Spleen (tissue), 11 donors: ENCODE measurements at regions not wholly inside any gene's neighbourhood (a gene's known extent, or its start where the extent isn't known, plus 50 kb on each side); places are given as distances from the start of the nearest gene placed in this dataset.

ENCODE experiments used
- DNase-seq: peaks from one replicate; pipeline ENCODE4 v3.0.0-alpha.2; 2020
- H3K27ac ChIP-seq, 8 donors: fragments of 200-600 bp; sonication (generic) in 7 of 8; 1 replicate in 4 of 8; 2 replicates in 4 of 8; pipeline versions ENCODE4 v1.5.0 to v1.8.0; 2016 to 2021; ENCODE audit warnings: inconsistent platforms in 4 of 8, mild to moderate bottlenecking in 4 of 8, moderate library complexity in 1 of 8
- H3K27me3 ChIP-seq, 7 donors: fragments of 200-600 bp; sonication (generic) in 6 of 7; replicated peaks in 1 of 7; 1 replicate in 4 of 7; 2 replicates in 3 of 7; pipeline versions ENCODE4 v1.5.0 to v1.8.0; 2016 to 2021; ENCODE audit warnings: inconsistent platforms in 3 of 7, mild to moderate bottlenecking in 1 of 7
- H3K36me3 ChIP-seq, 6 donors: fragments of 200-600 bp; sonication (generic) in 5 of 6; 1 replicate in 4 of 6; 2 replicates in 2 of 6; pipeline versions ENCODE4 v1.5.0 to v1.8.0; 2016 to 2021; ENCODE audit warnings: inconsistent platforms in 2 of 6
- H3K4me1 ChIP-seq, 6 donors: fragments of 200-600 bp; sonication (generic) in 5 of 6; 1 replicate in 3 of 6; 2 replicates in 3 of 6; pipeline versions ENCODE4 v1.5.0 to v1.8.0; 2016 to 2021; ENCODE audit warnings: inconsistent platforms in 3 of 6
- H3K4me3 ChIP-seq, 8 donors: fragments of 200-600 bp; sonication (generic) in 7 of 8; 1 replicate in 4 of 8; 2 replicates in 4 of 8; pipeline versions ENCODE4 v1.5.0 to v1.8.0; 2016 to 2021; ENCODE audit warnings: inconsistent platforms in 4 of 8, mild to moderate bottlenecking in 4 of 8, moderate library complexity in 2 of 8
- H3K9me3 ChIP-seq, 8 donors: fragments of 200-600 bp; sonication (generic) in 7 of 8; 1 replicate in 4 of 8; 2 replicates in 4 of 8; pipeline versions ENCODE4 v1.5.0 to v1.8.0; 2016 to 2021; ENCODE audit warnings: inconsistent platforms in 4 of 8
- POLR2A ChIP-seq, 3 donors: fragments of 450-650 bp; IDR thresholded peaks; one replicate each; pipeline ENCODE4 v1.5.1; 2017; ENCODE audit warnings: antibody characterized with exemption in 3 of 3, mild to moderate bottlenecking in 1 of 3
- POLR2AphosphoS5 ChIP-seq, 3 donors: sonication (generic); formaldehyde crosslinking; IDR thresholded peaks; one replicate each; pipeline ENCODE4 v1.5.1; 2017; ENCODE audit warnings: antibody characterized with exemption in 3 of 3
- WGBS, 5 donors: extraction: QIAGEN DNeasy Blood & Tissue Kit in 3 of 5; methylation state at CpG; one replicate each; pipeline versions ENCODE4 v1.1.5 to v1.1.7; 2013 to 2018; 5-methylcytosine and 5-hydroxymethylcytosine counted together
- intact Hi-C: fragments of 100-400 bp; cut with DNase I; formaldehyde crosslinking; loops from one replicate; pipeline ENCODE4 v1.15.0; 2023; ENCODE audit warnings: low total_unique reads
- TF ChIP-seq, protein P1 (sequence below), 11 experiments: fragments of 200-600 bp in 7 of 11; fragments of 450-650 bp in 4 of 11; sonication (generic) in 4 of 11; IDR thresholded peaks in 8 of 11; conservative IDR thresholded peaks in 3 of 11; 1 replicate in 7 of 11; 2 replicates in 4 of 11; pipeline versions ENCODE4 v1.4.0 to v1.8.0; 2016 to 2021; ENCODE audit warnings: antibody characterized with exemption in 11 of 11, inconsistent platforms in 4 of 11, mild to moderate bottlenecking in 1 of 11
- donor health status: healthy with polysubstance abuse.
- donor health status: DM: no; HTN: no; CAD: no; lungs with moderate emphysema.
- donor health status: DM: no; HTN: no; CAD: no.
- donor health status: Bipolar disorder and iron deficiency.
- donor health status: healthy.
- donor health status: DM: no; HTN: no; CAD: no.
- donor health status: DM: yes; HTN: yes; CAD: no.

DNA sequence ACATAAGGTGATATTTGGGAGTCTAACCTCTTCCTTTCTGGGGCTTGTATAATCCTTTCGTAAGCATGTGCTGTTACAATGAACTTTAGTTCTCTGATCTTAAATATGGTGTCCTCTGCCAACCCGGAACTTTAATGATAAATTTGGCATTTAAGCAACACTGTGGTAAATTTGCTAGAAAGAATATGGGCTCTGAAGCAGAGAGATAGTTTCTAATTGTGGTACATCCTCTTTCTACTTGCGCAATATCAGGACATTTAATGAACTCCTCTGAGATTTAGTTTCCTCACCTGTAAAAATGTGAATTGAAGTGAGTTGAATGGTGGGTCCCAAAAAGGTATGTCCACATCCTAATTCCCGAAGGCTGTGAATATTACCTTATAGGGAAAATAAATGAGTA, 364.7 kb downstream of the CAAP1 start:
- intact Hi-C loops: no loop called here
- no peak for TF ChIP-seq POLR2A (IDR thresholded peaks at IDR 0.05)
- Histone ChIP-seq H3K27ac (no peak overlapping the region), H3K4me1 (no peaks in the 10 kb centered on the region), H3K36me3 (no peaks in the 10 kb centered on the region), H3K9me3 (peaks cover 0 to 6% (median 0%) of the 10 kb centered on the region in 8 donors), H3K27me3 (no peaks in the 10 kb centered on the region), H3K4me3 (no peak overlapping the region)
- no peak for DNase-seq
- 79 to 95% (median 85%) methylated on average over 4 of the region's 4 CpGs for WGBS, 5 donors

- no peak for TF ChIP-seq POLR2AphosphoS5 (IDR thresholded peaks at IDR 0.05)
- no peak for DNase-seq
Measured at GRCh38 chr9:26524267-26524666, 368.3 kb downstream of the CAAP1 start.

DNA sequence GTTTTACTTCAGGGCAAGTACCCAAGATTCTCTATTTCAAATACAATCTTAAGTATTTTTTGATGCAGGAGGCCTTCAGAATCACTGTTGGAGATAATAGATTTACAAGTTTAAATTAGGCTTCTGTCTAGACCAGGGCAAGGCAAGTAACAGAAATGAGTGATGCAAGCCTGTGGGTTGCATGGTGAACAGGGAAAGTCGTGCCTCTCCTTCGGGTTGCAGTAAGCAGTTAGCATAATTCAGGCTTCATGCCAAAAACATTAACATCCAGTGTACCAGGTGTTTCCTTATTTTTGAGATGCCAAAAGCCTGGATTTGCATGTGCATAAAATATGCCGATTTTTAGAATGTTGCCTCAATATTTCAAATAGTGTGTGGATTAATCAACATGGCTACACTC, 369.0 kb downstream of the CAAP1 start:
- intact Hi-C loops: no loop called here
- Histone ChIP-seq H3K27me3 (no peaks in the 10 kb centered on the region), H3K4me1 (no peaks in the 10 kb centered on the region), H3K36me3 (no peaks in the 10 kb centered on the region), H3K9me3 (no peaks in the 10 kb centered on the region), H3K4me3 (no peak overlapping the region), H3K27ac (no peak overlapping the region)
- no peak for DNase-seq
- TF ChIP-seq, protein P1, sequence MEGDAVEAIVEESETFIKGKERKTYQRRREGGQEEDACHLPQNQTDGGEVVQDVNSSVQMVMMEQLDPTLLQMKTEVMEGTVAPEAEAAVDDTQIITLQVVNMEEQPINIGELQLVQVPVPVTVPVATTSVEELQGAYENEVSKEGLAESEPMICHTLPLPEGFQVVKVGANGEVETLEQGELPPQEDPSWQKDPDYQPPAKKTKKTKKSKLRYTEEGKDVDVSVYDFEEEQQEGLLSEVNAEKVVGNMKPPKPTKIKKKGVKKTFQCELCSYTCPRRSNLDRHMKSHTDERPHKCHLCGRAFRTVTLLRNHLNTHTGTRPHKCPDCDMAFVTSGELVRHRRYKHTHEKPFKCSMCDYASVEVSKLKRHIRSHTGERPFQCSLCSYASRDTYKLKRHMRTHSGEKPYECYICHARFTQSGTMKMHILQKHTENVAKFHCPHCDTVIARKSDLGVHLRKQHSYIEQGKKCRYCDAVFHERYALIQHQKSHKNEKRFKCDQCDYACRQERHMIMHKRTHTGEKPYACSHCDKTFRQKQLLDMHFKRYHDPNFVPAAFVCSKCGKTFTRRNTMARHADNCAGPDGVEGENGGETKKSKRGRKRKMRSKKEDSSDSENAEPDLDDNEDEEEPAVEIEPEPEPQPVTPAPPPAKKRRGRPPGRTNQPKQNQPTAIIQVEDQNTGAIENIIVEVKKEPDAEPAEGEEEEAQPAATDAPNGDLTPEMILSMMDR (IDR thresholded peaks at IDR 0.05 in 8 of 11, conservative IDR thresholded peaks at IDR 0.05 in 3 of 11): no peak
- TF ChIP-seq POLR2AphosphoS5 (IDR thresholded peaks at IDR 0.05) (no peak), POLR2A (IDR thresholded peaks at IDR 0.05) (no peak)
- WGBS, 5 donors: 27 to 70% (median 44%) methylated on average over 3 of the region's 3 CpGs

More at GRCh38 chr9:26524267-26524666, 368.3 kb downstream of the CAAP1 start:
- Histone ChIP-seq H3K4me1 (no peaks in the 10 kb centered on the region), H3K36me3 (no peaks in the 10 kb centered on the region), H3K27ac (no peak overlapping the region), H3K27me3 (no peaks in the 10 kb centered on the region), H3K9me3 (no peaks in the 10 kb centered on the region), H3K4me3 (no peak overlapping the region)
- intact Hi-C loops: no loop called here
- WGBS, 5 donors: 20 to 56% (median 29%) methylated on average over 1 of the region's 1 CpG

DNA sequence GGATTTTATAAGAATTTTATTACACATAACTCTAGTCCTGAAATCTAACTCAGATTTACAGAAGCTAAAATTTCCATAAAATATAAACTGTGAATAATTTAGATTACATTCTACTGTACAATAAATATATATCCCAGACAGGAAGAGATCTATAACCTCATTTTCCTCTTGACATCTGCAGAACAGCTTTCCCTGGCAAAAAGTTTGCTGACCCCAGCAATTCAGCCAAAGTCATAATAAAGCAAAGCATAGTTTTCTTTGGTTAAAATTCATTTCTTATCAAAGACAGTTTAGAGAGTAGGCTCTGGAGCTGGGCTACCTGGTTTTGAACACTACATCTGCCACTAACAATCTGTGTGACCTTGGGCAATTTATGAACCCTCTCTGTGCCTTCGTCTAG, 372.5 kb downstream of the CAAP1 start:
- WGBS, 5 donors: 55 to 76% (median 61%) methylated on average over 1 of the region's 1 CpG
- Histone ChIP-seq H3K4me1 (no peaks in the 10 kb centered on the region), H3K9me3 (no peaks in the 10 kb centered on the region), H3K27me3 (no peaks in the 10 kb centered on the region), H3K4me3 (no peak overlapping the region), H3K36me3 (no peaks in the 10 kb centered on the region), H3K27ac (no peak overlapping the region)
- intact Hi-C loops: no loop called here
- TF ChIP-seq POLR2A (IDR thresholded peaks at IDR 0.05): no peak
- no peak for TF ChIP-seq POLR2AphosphoS5 (IDR thresholded peaks at IDR 0.05)
- TF ChIP-seq, protein P1 (IDR thresholded peaks at IDR 0.05 in 8 of 11, conservative IDR thresholded peaks at IDR 0.05 in 3 of 11): no peak
- no peak for DNase-seq

DNA sequence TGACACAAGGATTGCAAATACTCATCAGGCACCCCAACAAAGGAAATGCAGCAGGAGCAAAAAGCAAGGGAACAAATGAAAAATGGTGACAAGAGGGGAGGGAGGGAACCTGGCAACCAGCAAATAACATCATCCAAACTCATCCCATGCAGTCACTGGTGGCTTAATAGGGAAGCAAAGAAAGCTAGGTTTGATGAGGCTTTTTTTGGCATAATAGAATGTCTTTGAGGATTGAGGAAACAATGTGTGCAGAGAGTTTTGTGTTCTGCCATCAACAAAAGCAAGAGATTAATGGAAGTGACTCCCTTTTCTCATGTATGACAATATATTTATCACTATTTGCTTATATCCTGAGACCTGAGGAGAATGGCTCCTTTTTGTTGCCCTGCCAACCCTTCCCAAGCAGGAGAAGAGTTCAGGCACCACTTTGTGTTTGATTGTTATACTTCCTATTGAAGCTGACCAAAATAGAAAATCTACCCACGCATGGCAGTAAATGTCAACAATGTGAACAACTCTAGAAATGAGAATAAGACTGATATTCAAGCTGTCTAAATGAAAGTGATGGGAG, 375.7 kb downstream of the CAAP1 start:
- Histone ChIP-seq H3K4me1 (no peaks in the 10 kb centered on the region), H3K4me3 (no peak overlapping the region), H3K27ac (no peak overlapping the region), H3K36me3 (no peaks in the 10 kb centered on the region), H3K9me3 (no peaks in the 10 kb centered on the region), H3K27me3 (no peaks in the 10 kb centered on the region)
- no peak for DNase-seq
- 42 to 55% (median 55%) methylated on average over 1 of the region's 1 CpG for WGBS, 5 donors
- TF ChIP-seq POLR2AphosphoS5 (IDR thresholded peaks at IDR 0.05): no peak
- TF ChIP-seq, protein P1 (IDR thresholded peaks at IDR 0.05 in 8 of 11, conservative IDR thresholded peaks at IDR 0.05 in 3 of 11): no peak
- TF ChIP-seq POLR2A (IDR thresholded peaks at IDR 0.05): no peak
- intact Hi-C loops: no loop called here
